Fibroblast of villous mesenchyme (primary cell): ENCODE measurements at regions not wholly inside any gene's neighbourhood (a gene's known extent, or its start where the extent isn't known, plus 50 kb on each side); places are given as distances from the start of the nearest gene placed in this dataset.

ENCODE experiments used
- DNase-seq: peaks from one replicate; pipeline ENCODE4 v3.0.0-alpha.2; 2010; ENCODE audit warnings: low read depth
- H3K4me3 ChIP-seq: 2 replicates; pipeline ENCODE4 v1.5.1; 2011; ENCODE audit warnings: low read depth, mild to moderate bottlenecking, low read length
- CTCF ChIP-seq: IDR thresholded peaks from 2 replicates; pipeline ENCODE4 v1.5.1; 2012; ENCODE audit warnings: low read depth, mild to moderate bottlenecking, low read length; ENCODE audit not compliant: insufficient read depth

GRCh38 chr3:40996827-40997710 lies 202.2 kb upstream of the CTNNB1 start:
- no peak for TF ChIP-seq CTCF
- DNase-seq: no peak
- no peak overlapping the region for H3K4me3 ChIP-seq

GRCh38 chr3:40997711-40998519 lies 201.4 kb upstream of the CTNNB1 start:
- no peak for DNase-seq
- TF ChIP-seq CTCF: no peak
- no peak overlapping the region for H3K4me3 ChIP-seq

DNA sequence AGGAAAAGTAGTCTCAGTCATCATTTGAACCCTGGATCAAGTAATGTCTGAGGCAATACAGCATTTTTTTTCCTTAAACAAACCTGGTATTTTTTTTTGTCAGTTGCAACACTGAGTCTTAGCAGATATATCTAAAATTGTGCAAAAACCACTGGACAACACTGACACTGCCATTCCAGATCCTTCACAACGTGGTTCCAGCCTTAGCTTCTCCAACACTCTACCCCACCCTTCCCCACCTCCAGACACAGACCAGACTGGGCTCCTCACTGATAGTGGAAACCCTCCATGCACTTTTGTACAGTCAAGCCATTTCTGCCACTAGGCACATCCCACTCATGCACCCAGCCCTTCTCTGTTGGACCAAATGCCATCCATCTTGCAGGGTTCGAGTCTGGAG lies 199.6 kb upstream of the CTNNB1 start:
- H3K4me3 ChIP-seq: no peak overlapping the region
- TF ChIP-seq CTCF: no peak
- DNase-seq: no peak

GRCh38 chr3:41000471-41000870 lies 198.8 kb upstream of the CTNNB1 start:
- TF ChIP-seq CTCF: no peak
- no peak for DNase-seq
- H3K4me3 ChIP-seq: no peak overlapping the region

- DNase-seq: no peak
- no peak overlapping the region for H3K4me3 ChIP-seq
- no peak for TF ChIP-seq CTCF
Observed at GRCh38 chr3:41001556-41001955, 197.7 kb upstream of the CTNNB1 start.

GRCh38 chr3:41002104-41002503 lies 197.2 kb upstream of the CTNNB1 start:
- no peak for DNase-seq
- H3K4me3 ChIP-seq: no peak overlapping the region
- no peak for TF ChIP-seq CTCF
